Effector memory CD8-positive, alpha-beta T cell (primary cell): ENCODE measurements at regions not wholly inside any gene's neighbourhood (a gene's known extent, or its start where the extent isn't known, plus 50 kb on each side); places are given as distances from the start of the nearest gene placed in this dataset.
"Not testable (repeated sequence)": the region's sequence is repeated elsewhere in the genome, so short reads cannot be mapped to it uniquely, and the experiment has no call there.

Experiments used
- ATAC-seq: fragments of 150-1000 bp; cut with Tn5 transposase; replicated peaks from 2 replicates; pipeline ENCODE4 v1.10.0; 2021; ENCODE audit warnings: mild to moderate bottlenecking, moderate library complexity
- DNase-seq, 3 experiments: peaks; one replicate each; pipeline ENCODE4 v3.0.0; 2021
- H3K27ac Mint-ChIP-seq, 2 donors: one replicate each; pipeline ENCODE4 v1.8.0; 2022; ENCODE audit warnings: mild to moderate bottlenecking in 2 of 2, mixed read lengths in 2 of 2, moderate library complexity in 2 of 2
- H3K27me3 Mint-ChIP-seq, 2 donors: one replicate each; pipeline ENCODE4 v1.8.0; 2022; ENCODE audit warnings: mixed read lengths in 2 of 2
- H3K36me3 Mint-ChIP-seq: one replicate; pipeline ENCODE4 v1.8.0; 2022; ENCODE audit warnings: mild to moderate bottlenecking, moderate library complexity, mixed read lengths; ENCODE audit not compliant: insufficient read depth
- H3K4me1 Mint-ChIP-seq, 2 donors: one replicate each; pipeline ENCODE4 v1.8.0; 2022; ENCODE audit warnings: low read depth in 2 of 2, mixed read lengths in 2 of 2
- H3K4me3 Mint-ChIP-seq, 2 donors: one replicate each; pipeline ENCODE4 v1.8.0; 2022; ENCODE audit warnings: mild to moderate bottlenecking in 2 of 2, mixed read lengths in 2 of 2, moderate library complexity in 2 of 2
- H3K9me3 Mint-ChIP-seq, 2 donors: one replicate each; pipeline ENCODE4 v1.8.0; 2022; ENCODE audit warnings: mixed read lengths in 2 of 2

GRCh38 chr12:66800046-66800445, 121.2 kb upstream of the GRIP1 start:
- H3K4me3 Mint-ChIP-seq = no peak overlapping the region
- H3K36me3 Mint-ChIP-seq = no peaks in the 10 kb centered on the region
- no peak overlapping the region for H3K27ac Mint-ChIP-seq
- H3K4me1 Mint-ChIP-seq = peaks cover 0 to 4% of the 10 kb centered on the region in 2 donors
- H3K9me3 Mint-ChIP-seq = no peaks in the 10 kb centered on the region
- DNase-seq = no peak
- H3K27me3 Mint-ChIP-seq = peaks cover 16 to 21% of the 10 kb centered on the region in 2 donors
- ATAC-seq = no peak

GRCh38 chr12:66803930-66804329, 125.1 kb upstream of the GRIP1 start:
- ATAC-seq (no peak), DNase-seq (no peak)
- peaks cover 0 to 4% of the 10 kb centered on the region in 2 donors for H3K4me1 Mint-ChIP-seq
- H3K9me3 Mint-ChIP-seq = no peaks in the 10 kb centered on the region
- H3K36me3 Mint-ChIP-seq = no peaks in the 10 kb centered on the region
- H3K27ac Mint-ChIP-seq = no peak overlapping the region
- no peak overlapping the region for H3K4me3 Mint-ChIP-seq
- H3K27me3 Mint-ChIP-seq = peaks cover 23 to 25% of the 10 kb centered on the region in 2 donors

GRCh38 chr12:66804563-66804974, 125.7 kb upstream of the GRIP1 start:
- ATAC-seq = no peak
- peaks cover 23% of the 10 kb centered on the region in 2 donors for H3K27me3 Mint-ChIP-seq
- DNase-seq = no peak
- H3K36me3 Mint-ChIP-seq = no peaks in the 10 kb centered on the region
- no peak overlapping the region for H3K4me3 Mint-ChIP-seq
- no peaks in the 10 kb centered on the region for H3K9me3 Mint-ChIP-seq
- H3K4me1 Mint-ChIP-seq = peaks cover 0 to 2% of the 10 kb centered on the region in 2 donors
- no peak overlapping the region for H3K27ac Mint-ChIP-seq

GRCh38 chr12:66808606-66809005, 129.7 kb upstream of the GRIP1 start:
- H3K4me1 Mint-ChIP-seq = peaks cover 4 to 9% of the 10 kb centered on the region in 2 donors
- no peak overlapping the region for H3K4me3 Mint-ChIP-seq
- no peak for DNase-seq
- no peak for ATAC-seq
- H3K9me3 Mint-ChIP-seq = no peaks in the 10 kb centered on the region
- no peak overlapping the region for H3K27ac Mint-ChIP-seq
- H3K36me3 Mint-ChIP-seq = no peaks in the 10 kb centered on the region
- H3K27me3 Mint-ChIP-seq = peaks cover 19 to 23% of the 10 kb centered on the region in 2 donors

- peaks cover 0 to 6% of the 10 kb centered on the region in 2 donors for H3K27me3 Mint-ChIP-seq
- no peak for DNase-seq
- no peaks in the 10 kb centered on the region for H3K36me3 Mint-ChIP-seq
- H3K4me1 Mint-ChIP-seq = peaks cover 5 to 8% of the 10 kb centered on the region in 2 donors
- ATAC-seq = no peak
- no peaks in the 10 kb centered on the region for H3K9me3 Mint-ChIP-seq
- no peak overlapping the region for H3K4me3 Mint-ChIP-seq
- H3K27ac Mint-ChIP-seq = no peak overlapping the region
These were observed 134.4 kb upstream of the GRIP1 start for GRCh38 chr12:66813137-66813892.

GRCh38 chr12:66819587-66819986, 140.7 kb upstream of the GRIP1 start:
- H3K4me3 Mint-ChIP-seq = no peak overlapping the region
- ATAC-seq = no peak
- H3K4me1 Mint-ChIP-seq = no peaks in the 10 kb centered on the region

GRCh38 chr12:66822961-66823360, 144.1 kb upstream of the GRIP1 start:
- Mint-ChIP-seq H3K4me3 (no peak overlapping the region), H3K27me3 (no peaks in the 10 kb centered on the region), H3K36me3 (no peaks in the 10 kb centered on the region), H3K27ac (no peak overlapping the region), H3K4me1 (peaks cover 0 to 2% of the 10 kb centered on the region in 2 donors), H3K9me3 (no peaks in the 10 kb centered on the region)
- no peak for ATAC-seq
- DNase-seq = no peak

More at GRCh38 chr12:66819587-66819986, 140.7 kb upstream of the GRIP1 start:
- no peak overlapping the region for H3K27ac Mint-ChIP-seq
- no peak for DNase-seq
- H3K9me3 Mint-ChIP-seq = no peaks in the 10 kb centered on the region
- H3K27me3 Mint-ChIP-seq = peaks cover 0 to 6% of the 10 kb centered on the region in 2 donors
- H3K36me3 Mint-ChIP-seq = no peaks in the 10 kb centered on the region

- no peaks in the 10 kb centered on the region for H3K27me3 Mint-ChIP-seq
- DNase-seq (no peak), ATAC-seq (no peak)
- peaks cover 4 to 7% of the 10 kb centered on the region in 2 donors for H3K4me1 Mint-ChIP-seq
- no peak overlapping the region for H3K4me3 Mint-ChIP-seq
- no peaks in the 10 kb centered on the region for H3K36me3 Mint-ChIP-seq
- H3K27ac Mint-ChIP-seq = no peak overlapping the region
- no peaks in the 10 kb centered on the region for H3K9me3 Mint-ChIP-seq
These were observed 145.1 kb upstream of the GRIP1 start for GRCh38 chr12:66823857-66824570.

GRCh38 chr12:66825921-66826320, 147.0 kb upstream of the GRIP1 start:
- not testable (repeated sequence) for H3K27me3 Mint-ChIP-seq, H3K36me3 Mint-ChIP-seq, ATAC-seq, H3K9me3 Mint-ChIP-seq, H3K4me3 Mint-ChIP-seq, DNase-seq, H3K27ac Mint-ChIP-seq
- peaks cover 17 to 20% of the 10 kb centered on the region in 2 donors for H3K4me1 Mint-ChIP-seq

- H3K4me1 Mint-ChIP-seq = peaks cover 17 to 23% of the 10 kb centered on the region in 2 donors
- peak; percentile 94 for ATAC-seq
- DNase-seq = peak in 1 of 3 experiments; percentile 7
- peak overlapping the region; percentile 46 to 84 for H3K27ac Mint-ChIP-seq
- no peaks in the 10 kb centered on the region for H3K36me3 Mint-ChIP-seq
- peaks cover 6 to 8% of the 10 kb centered on the region in 2 donors for H3K27me3 Mint-ChIP-seq
- peak overlapping the region in 1 of 2 donors; percentile 47 for H3K4me3 Mint-ChIP-seq
- H3K9me3 Mint-ChIP-seq = no peaks in the 10 kb centered on the region
These were observed 150.9 kb upstream of the GRIP1 start for GRCh38 chr12:66829660-66830325.

GRCh38 chr12:66831495-66831894, 152.6 kb upstream of the GRIP1 start:
- ATAC-seq (no peak), DNase-seq (no peak)
- Mint-ChIP-seq H3K4me1 (peaks cover 17 to 23% of the 10 kb centered on the region in 2 donors), H3K27me3 (peaks cover 6 to 8% of the 10 kb centered on the region in 2 donors), H3K9me3 (no peaks in the 10 kb centered on the region), H3K27ac (no peak overlapping the region), H3K4me3 (no peak overlapping the region), H3K36me3 (no peaks in the 10 kb centered on the region)

- H3K4me1 Mint-ChIP-seq = peaks cover 17 to 22% of the 10 kb centered on the region in 2 donors
- no peaks in the 10 kb centered on the region for H3K36me3 Mint-ChIP-seq
- H3K27me3 Mint-ChIP-seq = peaks cover 6 to 8% of the 10 kb centered on the region in 2 donors
- ATAC-seq = no peak
- no peak overlapping the region for H3K27ac Mint-ChIP-seq
- no peak overlapping the region for H3K4me3 Mint-ChIP-seq
- no peaks in the 10 kb centered on the region for H3K9me3 Mint-ChIP-seq
- DNase-seq = no peak
These were observed 154.1 kb upstream of the GRIP1 start for GRCh38 chr12:66832997-66833396.

- no peak for DNase-seq
- Mint-ChIP-seq H3K36me3 (no peaks in the 10 kb centered on the region), H3K9me3 (no peaks in the 10 kb centered on the region), H3K27me3 (peaks cover 8 to 12% of the 10 kb centered on the region in 2 donors), H3K4me3 (no peak overlapping the region), H3K27ac (no peak overlapping the region), H3K4me1 (peaks cover 0 to 3% of the 10 kb centered on the region in 2 donors)
- ATAC-seq = no peak
These were observed 157.9 kb upstream of the GRIP1 start for GRCh38 chr12:66836623-66837310.
